HepG2 (cell line): ENCODE measurements at regions not wholly inside any gene's neighbourhood (a gene's known extent, or its start where the extent isn't known, plus 50 kb on each side); places are given as distances from the start of the nearest gene placed in this dataset.

Source experiments
- CTCF ChIP-seq: sonication (generic); formaldehyde crosslinking; IDR thresholded peaks from 2 replicates; pipeline ENCODE4 v1.5.0; 2020; ENCODE audit warnings: mild to moderate bottlenecking, missing genetic modification reagents, moderate library complexity
- FOXM1 ChIP-seq: sonication (generic); formaldehyde crosslinking; IDR thresholded peaks from 2 replicates; pipeline ENCODE4 v1.5.0; 2020; ENCODE audit warnings: missing genetic modification reagents

- TF ChIP-seq CTCF (CRISPR knock-in tag) (no peak), FOXM1 (CRISPR knock-in tag) (no peak)
Measured at GRCh38 chr12:83461336-83461935, 774.7 kb downstream of the TMTC2 start.
